A172 (cell line): ENCODE measurements at regions not wholly inside any gene's neighbourhood (a gene's known extent, or its start where the extent isn't known, plus 50 kb on each side); places are given as distances from the start of the nearest gene placed in this dataset.

Experiments
- DNase-seq: peaks from one replicate; pipeline ENCODE4 v3.0.0-alpha.2; 2015; ENCODE audit warnings: low spot score

DNA sequence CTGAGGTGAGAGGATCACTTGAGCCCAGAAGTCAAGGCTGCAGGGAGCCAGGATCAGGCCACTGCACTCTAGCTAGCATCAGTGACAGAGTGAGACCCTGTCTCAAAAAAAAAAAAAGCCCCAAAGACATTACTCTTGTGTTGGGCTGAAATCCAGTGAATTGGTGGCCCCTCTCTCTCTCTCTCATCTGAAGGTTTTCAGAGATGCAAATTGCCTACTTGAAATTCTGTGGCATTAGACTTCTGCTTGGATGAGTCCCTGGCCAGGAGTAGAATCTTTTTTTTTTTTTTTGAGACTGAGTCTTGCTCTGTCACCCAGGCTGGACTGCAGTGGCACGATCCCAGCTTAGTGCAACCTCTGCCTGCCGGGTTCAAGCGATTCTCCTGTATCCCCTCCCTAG, 112.0 kb upstream of the ATF7IP start:
- DNase-seq: no peak

DNA sequence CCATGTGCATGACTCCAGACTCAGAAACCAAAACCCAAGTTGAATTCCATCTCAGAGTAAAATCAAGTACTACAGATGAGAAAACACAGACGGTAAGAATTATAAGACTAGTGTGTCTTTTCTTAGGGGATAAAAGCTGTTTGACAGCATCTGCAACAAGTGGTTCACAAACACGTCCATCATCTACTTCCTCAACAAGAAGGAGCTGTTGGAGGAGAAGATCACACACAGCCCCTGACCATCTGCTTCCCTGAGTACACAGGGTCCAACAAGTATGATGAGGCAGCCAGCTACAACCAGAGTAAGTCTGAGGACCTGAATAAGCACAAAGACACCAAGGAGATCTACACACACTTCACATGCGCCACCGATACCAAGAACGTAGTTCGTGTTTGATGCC, 110.7 kb upstream of the ATF7IP start:
- DNase-seq: no peak

- peak; percentile 46 for DNase-seq
Observed at GRCh38 chr12:14256121-14256520, 109.4 kb upstream of the ATF7IP start.

- peak; percentile 55 for DNase-seq
Observed at GRCh38 chr12:14256555-14257169, 108.8 kb upstream of the ATF7IP start.

- no peak for DNase-seq
Observed at GRCh38 chr12:14257303-14257733, 108.2 kb upstream of the ATF7IP start.

- peak; percentile 92 for DNase-seq
Observed at GRCh38 chr12:14257734-14258574, 107.5 kb upstream of the ATF7IP start.

- no peak for DNase-seq
Observed at GRCh38 chr12:14258575-14258940, 106.9 kb upstream of the ATF7IP start.

DNA sequence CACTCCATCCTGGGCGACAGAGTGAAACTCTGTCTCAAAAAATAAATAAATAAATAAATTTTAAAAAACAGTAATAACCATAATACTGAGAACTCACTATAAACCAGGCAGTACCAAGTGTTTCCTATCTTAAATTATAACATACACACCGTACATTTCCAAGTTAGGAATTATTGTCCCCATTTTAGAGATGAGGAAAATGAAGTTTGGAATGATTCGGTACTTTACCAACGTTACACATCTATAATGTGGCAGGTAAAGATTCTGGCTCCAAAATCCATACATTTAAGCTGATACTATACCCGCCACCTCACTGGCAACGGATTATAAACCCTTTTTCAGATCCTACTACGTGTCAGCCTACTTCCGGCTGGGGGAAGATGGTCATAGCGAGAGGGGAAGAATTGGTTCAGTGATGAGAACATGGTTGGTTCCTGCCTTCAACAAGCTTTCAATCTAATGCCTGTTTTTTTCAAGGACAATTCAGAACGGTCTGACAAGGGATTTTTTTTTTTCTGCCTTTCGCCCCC, 105.9 kb upstream of the ATF7IP start:
- DNase-seq: no peak

DNA sequence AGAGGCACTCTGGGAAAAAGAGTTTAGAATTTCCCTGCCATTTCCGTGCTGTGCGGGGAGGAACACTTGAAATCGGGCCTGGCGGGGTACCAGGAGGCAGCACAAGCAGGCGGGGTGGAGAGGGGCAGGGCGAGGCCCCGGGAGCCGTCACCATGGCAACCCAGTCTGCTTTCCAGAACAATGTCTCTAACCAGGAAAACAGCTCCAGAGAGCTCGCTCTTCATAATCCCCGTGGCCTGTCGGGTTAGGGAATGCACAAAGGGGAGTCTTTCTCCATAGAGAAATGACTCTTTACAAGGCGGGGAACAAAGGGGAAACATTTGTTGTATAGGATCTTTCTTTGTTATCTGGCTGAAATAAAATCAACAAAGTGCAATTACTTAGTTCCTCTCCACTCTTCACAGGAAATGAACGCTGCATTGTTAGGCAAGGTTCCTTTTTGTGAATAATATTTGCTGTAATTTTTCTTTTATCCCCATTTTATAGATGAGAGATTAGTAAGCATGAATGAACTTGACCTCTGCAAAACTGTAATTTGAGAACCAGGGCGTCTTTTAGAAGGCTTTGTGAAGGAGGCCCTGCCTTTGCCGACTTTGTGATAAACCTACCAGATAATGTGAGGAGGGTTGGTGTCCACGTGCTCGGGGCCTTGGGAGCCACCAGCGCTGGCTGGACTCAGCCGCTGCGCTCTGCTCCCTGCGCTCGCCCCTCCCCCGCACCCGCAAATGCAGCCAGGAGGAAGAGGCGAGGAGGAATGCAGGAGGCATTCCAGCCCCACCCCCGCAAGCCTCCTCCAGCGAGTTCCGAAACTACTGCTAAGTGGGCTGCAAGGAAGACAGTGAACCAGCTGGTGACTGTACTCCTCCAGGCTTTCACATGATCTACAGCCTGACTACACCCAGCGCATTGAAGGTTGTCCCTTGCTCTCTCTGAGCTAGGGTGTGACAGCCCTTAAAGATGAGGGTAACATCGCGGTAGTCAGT, 105.2 kb upstream of the ATF7IP start:
- DNase-seq: peak; percentile 11

- DNase-seq: no peak
Observed at GRCh38 chr12:14261096-14261495, 104.4 kb upstream of the ATF7IP start.

DNA sequence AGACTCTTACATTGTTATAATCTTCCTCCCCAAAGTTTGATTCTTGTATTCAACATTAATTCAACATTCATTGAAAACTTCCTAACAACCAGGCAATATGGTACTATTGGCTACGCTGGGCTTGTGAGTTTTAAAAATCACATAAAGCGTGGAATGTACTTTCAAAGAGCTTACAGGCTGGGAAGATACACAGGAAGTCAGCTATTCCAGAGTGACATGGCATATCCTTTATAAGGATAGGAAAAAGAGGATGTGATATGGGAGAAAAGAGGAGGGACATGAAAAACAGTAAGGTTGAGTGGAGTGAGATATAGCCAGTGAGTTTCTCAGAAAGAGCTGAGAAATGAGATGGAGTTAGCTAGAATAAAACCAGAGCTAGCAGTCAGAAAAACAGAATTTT, 103.6 kb upstream of the ATF7IP start:
- no peak for DNase-seq

DNA sequence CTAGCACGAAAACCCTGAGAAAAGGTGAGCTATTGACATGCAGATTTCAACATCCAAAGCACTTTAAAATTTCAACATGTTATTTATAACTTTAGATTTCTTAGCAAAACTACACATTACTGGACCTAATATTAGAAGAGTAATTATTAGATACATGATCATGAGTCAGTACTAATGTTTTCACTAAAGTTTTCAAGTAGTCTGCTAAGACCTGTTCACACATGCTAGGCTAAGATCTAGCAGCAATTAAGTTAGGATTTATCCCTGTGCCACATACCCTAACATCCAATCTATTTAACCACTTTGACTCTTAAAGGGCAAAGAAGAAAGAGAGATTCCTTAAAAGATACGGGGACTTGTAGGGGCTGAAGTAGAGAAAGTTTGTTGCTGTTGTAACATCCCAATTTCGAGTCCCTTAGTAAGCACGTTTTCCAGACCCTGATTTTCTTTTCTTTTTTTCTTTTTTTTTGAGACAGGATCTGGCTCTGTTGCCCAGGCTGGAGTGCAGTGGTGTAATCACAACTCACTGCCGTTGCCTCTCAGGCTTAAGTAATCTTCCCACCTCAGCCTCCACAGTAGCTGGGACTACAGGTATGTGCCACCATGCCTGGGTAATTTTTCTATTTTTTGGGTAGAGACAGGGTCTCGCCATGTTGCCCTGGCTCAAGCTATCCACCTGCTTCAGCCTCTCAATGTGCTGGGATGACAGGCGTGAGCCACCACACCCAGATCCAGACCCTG, 102.5 kb upstream of the ATF7IP start:
- no peak for DNase-seq

DNA sequence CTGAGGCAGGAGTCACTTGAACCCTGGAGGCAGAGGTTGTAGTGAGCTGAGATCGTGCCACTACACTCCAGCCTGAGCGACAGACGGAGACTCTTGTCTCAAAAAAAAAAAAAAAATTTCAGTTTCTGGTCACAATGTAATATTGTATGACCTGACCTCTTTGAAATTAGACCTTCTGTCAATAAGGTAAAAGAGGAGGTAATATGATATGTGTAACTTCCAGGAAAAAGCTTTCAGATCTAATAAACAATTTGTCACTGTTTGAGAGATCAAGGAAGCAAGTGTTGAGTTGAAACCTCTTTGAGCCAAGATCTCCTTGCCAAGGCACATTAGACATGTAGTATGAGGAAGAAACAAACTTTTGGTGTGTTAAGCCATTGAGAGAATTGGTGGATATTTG, 101.7 kb upstream of the ATF7IP start:
- DNase-seq: no peak

DNA sequence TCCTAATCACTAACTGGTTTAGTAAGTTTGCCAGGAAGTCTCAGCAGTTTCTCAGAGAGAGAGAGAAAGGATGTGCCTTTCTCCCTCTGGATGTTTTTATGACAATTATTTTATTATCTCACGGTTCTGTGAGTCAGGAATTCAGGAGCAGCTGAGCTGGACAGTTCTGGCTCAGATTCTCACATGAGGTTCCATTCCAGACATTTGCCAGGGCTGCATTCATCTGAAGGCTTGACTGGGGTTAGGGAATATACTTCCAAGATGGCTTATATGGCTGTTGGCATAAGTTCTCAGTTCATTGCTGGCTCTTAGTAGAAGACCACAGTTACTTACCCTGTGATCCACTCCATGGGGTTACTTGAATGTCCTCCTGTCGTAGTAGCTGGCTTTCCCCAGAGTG, 101.2 kb upstream of the ATF7IP start:
- DNase-seq: no peak

GRCh38 chr12:14264778-14265177, 100.7 kb upstream of the ATF7IP start:
- DNase-seq: no peak

DNA sequence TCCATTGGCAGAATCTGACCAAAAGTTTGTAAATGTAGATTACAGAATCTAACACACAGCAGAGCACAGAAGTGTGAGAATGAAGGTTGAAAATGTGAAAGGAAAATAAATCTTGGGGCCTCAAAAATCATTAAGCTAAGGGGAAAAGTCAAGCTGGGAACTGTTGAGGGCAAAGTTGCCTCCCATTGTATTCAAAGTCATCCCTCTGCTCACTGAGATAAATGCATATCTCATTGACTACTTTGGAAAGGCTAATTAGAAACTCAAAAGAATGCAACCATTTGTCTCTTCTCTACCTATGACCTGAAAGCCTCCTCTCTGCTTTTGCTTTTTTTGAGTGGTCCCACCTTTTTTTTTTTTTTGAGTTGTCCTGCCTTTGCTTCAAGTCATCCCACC, 97.4 kb upstream of the ATF7IP start:
- no peak for DNase-seq

DNA sequence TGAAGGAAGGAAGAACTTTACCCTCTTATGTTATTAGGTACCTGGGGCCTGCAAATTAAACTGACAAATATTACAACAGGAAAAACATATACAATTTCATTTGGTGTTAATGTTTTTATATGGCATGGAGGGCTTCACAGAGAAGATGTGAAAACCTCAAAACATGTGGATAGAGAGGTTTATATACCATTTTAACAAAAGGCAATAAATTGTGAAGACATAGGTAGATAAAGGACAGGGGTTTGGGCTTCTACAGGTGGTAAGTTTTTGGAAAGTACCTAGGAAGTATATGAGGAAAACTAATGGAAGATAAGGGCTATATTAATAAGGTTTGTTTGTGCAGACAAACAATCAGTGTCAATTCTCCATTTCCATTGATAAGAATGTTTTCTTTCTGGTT, 95.1 kb upstream of the ATF7IP start:
- DNase-seq: no peak

DNA sequence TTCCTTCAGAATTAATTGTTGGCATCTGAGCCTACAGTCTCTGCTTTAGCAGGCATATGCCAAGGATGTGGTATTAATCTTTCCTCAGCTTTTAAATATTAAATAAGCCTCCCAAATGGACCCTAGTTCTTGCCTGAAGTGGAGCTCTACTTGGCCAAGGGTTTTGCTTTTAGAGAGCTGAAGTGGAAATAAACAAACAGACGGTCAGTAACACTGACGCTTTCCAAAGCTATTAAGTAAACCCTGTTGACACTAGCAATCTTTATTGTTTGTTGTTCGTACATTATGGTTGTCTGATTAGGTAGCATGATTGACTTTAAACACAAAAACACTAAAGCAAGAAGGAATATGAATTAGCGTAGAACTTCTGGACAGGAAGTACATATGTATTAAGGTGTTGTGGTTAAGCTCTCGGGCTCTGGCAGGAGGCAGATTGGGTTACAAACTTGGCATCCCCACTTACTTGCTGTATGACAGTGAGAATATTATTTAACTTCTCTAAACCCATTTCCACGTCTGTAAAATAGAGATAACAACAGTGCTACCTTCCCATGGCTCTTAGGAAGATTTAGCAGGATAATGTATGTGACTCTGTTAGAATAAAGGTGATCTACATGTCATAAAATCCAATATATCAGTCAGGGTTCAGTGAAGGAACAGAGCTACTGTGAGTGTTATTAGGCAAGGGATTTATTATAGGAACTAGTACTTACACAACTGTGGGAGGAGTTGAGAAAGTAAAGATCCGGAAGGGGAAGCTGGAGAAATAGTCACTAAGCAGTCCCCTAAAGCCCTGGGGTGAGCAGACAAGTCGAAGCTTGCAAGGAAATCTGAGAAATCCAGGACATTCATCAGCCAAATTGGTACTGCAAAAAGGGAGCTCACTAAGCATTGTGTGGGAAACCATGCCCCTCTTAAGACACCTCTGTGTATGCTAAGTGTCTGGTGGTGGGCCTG, 92.2 kb upstream of the ATF7IP start:
- no peak for DNase-seq

DNA sequence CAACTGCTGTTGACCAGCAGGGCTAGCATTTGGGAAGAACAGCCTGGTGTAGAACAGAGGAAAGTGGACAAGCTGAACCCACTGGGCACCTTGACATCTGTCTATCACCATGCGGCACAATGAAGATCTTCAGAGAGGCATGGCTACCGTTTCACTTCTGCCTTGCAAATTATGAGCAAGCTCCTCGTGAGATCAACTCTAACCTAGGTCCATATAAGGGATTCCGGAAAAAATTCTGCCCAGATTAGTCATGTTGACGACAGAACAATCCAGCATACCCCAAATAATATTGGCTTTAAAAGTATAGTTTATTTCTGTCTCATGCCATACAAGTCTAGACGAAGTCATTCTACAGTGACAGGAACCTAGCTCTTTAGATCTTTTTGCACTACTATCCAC, 91.6 kb upstream of the ATF7IP start:
- DNase-seq: peak; percentile 14

DNA sequence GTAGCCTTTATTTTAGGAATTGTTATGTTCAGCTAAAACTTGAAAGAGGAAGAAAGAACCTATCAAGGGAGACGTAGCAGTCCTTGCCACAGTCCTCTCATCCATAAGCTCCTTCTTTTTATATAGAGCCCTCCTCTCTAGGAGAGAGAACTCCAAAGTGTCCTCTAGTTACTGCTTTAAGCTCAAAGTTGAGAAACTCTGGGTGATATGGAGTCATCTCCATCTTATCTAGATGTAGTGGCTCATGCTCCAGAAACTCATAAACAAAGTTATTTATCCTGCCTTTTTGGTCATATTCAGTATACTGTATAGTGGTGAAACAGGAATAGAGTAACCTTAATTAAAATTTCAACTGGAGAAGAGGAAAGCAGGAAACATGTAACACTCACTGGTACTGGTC, 90.4 kb upstream of the ATF7IP start:
- no peak for DNase-seq
